ENCODE measurements at regions not wholly inside any gene's neighbourhood (a gene's known extent, or its start where the extent isn't known, plus 50 kb on each side); places are given as distances from the start of the nearest gene placed in this dataset.

GRCh38 chr9:24041160-24041690 lies 215.2 kb upstream of the ELAVL2 start:
- in situ Hi-C loops (cut with HindIII; ENCODE audit: extremely low pct_ligation_motif_present, low pct_unique_long_range_greater_than_20kb) = no loop called here
- CTCF ChIA-PET (ENCODE audit: low intra/inter-chr PET ratio, low total read pairs) = no interaction called here
- no peak overlapping the region for H3K4me2 ChIP-seq (ENCODE audit: low read depth, low read length)
- H4K20me1 ChIP-seq (ENCODE audit: insufficient read depth, low read length) = no peaks in the 10 kb centered on the region
- no peaks in the 10 kb centered on the region for H3K79me2 ChIP-seq (ENCODE audit: insufficient read depth, low read length)
- H3K27me3 ChIP-seq (ENCODE audit: control insufficient read depth in 1 of 2, insufficient read depth in 2 of 2, low read length in 2 of 2) = no peaks in the 10 kb centered on the region
- peaks cover 80% of the 10 kb centered on the region for H3K9me3 ChIP-seq (ENCODE audit: low read length)
- H2AFZ ChIP-seq (ENCODE audit: low read length) = no peak overlapping the region
- H3K27ac ChIP-seq (ENCODE audit: extremely low read length, insufficient read depth, low read length) = no peak overlapping the region
- WGBS (ENCODE audit: low lambda C conversion rate) = 13% methylated on average over 5 of the region's 5 CpGs
- intact Hi-C loops (cut with micrococcal nuclease; ENCODE audit: unreplicated experiment) = no loop called here
- H3K36me3 ChIP-seq (replicated peaks in 1 of 2; ENCODE audit: control insufficient read depth in 1 of 2, insufficient read depth in 2 of 2, low read length in 2 of 2) = no peaks in the 10 kb centered on the region
- FAIRE-seq (no peak), DNase-seq (ENCODE audit: low spot score) (no peak), ATAC-seq (no peak)
- no TSS peak for BruUV-seq (replicated peaks)
- no peak overlapping the region for H3K4me3 ChIP-seq (replicated peaks in 1 of 3; ENCODE audit: insufficient read depth in 1 of 3, low read depth in 2 of 3, low read length in 3 of 3)
- H3K4me1 ChIP-seq (ENCODE audit: insufficient read depth, low read length) = no peaks in the 10 kb centered on the region
- no peak overlapping the region for H3K9ac ChIP-seq (ENCODE audit: insufficient read depth, low read depth, low read length)
- TF ChIP-seq ZNF704 (CRISPR knock-in tag; IDR thresholded peaks at IDR 0.05; ENCODE audit: borderline replicate concordance) (no peak), ZNF441 (CRISPR knock-in tag; IDR thresholded peaks at IDR 0.05; ENCODE audit: borderline replicate concordance) (no peak), NCOR1 (IDR thresholded peaks at IDR 0.05; ENCODE audit: borderline replicate concordance, low read length) (no peak), KMT2A (CRISPR knock-in tag; IDR thresholded peaks at IDR 0.05) (no peak), SOX6 (IDR thresholded peaks at IDR 0.05) (no peak), SOX6 (CRISPR knock-in tag; IDR thresholded peaks at IDR 0.05) (no peak), SETDB1 (CRISPR knock-in tag; IDR thresholded peaks at IDR 0.05; ENCODE audit: borderline replicate concordance) (no peak), HOXA3 (CRISPR knock-in tag; IDR thresholded peaks at IDR 0.05) (no peak), ZNF205 (CRISPR knock-in tag; IDR thresholded peaks at IDR 0.05) (no peak), RERE (CRISPR knock-in tag; IDR thresholded peaks at IDR 0.05; ENCODE audit: low read depth) (no peak), RFXAP (CRISPR knock-in tag; IDR thresholded peaks at IDR 0.05; ENCODE audit: borderline replicate concordance) (no peak), EED (CRISPR knock-in tag; IDR thresholded peaks at IDR 0.05) (no peak), ZNF530 (CRISPR knock-in tag; IDR thresholded peaks at IDR 0.05; ENCODE audit: low read depth) (no peak), ZNF18 (CRISPR knock-in tag; IDR thresholded peaks at IDR 0.05; ENCODE audit: insufficient replicate concordance) (no peak), MEF2D (CRISPR knock-in tag; IDR thresholded peaks at IDR 0.05) (no peak), NKX3-1 (CRISPR knock-in tag; IDR thresholded peaks at IDR 0.05) (no peak), ZNF761 (CRISPR knock-in tag; conservative IDR thresholded peaks at IDR 0.05) (no peak), YEATS4 (CRISPR knock-in tag; IDR thresholded peaks at IDR 0.05; ENCODE audit: borderline replicate concordance) (no peak), HNRNPLL (IDR thresholded peaks at IDR 0.05; ENCODE audit: low read depth, low read length, poor library complexity, severe bottlenecking) (no peak)
- POLR2A ChIA-PET = no interaction called here
